Globus pallidus (tissue), 1 donor: ENCODE measurements at regions not wholly inside any gene's neighbourhood (a gene's known extent, or its start where the extent isn't known, plus 50 kb on each side); places are given as distances from the start of the nearest gene placed in this dataset.
A peak's percentile ranks its signal among the peaks of the same experiment; 100 is the strongest.

ENCODE experiments used
- DNase-seq: peaks from one replicate; pipeline ENCODE4 v3.0.0-alpha.2; 2015; ENCODE audit warnings: low spot score

DNA sequence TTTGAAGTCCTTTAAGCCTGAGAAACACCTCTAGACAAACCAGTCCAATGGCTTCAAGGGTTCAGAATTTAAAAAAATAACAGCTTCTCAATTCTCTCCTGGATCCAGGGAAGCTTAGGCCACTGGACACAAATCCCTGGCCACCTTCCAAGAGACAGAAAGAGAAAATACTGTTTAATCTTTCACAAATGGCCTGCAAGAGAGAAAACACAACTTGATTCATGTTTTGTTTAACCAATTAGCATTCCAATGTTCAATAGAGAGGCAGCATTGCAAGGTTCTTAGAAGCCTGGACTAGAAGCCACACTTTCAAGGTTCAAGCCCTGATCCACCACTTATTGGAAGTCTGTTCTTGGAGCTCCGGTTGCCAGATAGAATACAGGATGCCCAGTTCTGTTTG is 109.0 kb upstream of the PARD3B start:
- no peak for DNase-seq

- no peak for DNase-seq
Observed at GRCh38 chr2:204437408-204437807, 107.9 kb upstream of the PARD3B start.

DNA sequence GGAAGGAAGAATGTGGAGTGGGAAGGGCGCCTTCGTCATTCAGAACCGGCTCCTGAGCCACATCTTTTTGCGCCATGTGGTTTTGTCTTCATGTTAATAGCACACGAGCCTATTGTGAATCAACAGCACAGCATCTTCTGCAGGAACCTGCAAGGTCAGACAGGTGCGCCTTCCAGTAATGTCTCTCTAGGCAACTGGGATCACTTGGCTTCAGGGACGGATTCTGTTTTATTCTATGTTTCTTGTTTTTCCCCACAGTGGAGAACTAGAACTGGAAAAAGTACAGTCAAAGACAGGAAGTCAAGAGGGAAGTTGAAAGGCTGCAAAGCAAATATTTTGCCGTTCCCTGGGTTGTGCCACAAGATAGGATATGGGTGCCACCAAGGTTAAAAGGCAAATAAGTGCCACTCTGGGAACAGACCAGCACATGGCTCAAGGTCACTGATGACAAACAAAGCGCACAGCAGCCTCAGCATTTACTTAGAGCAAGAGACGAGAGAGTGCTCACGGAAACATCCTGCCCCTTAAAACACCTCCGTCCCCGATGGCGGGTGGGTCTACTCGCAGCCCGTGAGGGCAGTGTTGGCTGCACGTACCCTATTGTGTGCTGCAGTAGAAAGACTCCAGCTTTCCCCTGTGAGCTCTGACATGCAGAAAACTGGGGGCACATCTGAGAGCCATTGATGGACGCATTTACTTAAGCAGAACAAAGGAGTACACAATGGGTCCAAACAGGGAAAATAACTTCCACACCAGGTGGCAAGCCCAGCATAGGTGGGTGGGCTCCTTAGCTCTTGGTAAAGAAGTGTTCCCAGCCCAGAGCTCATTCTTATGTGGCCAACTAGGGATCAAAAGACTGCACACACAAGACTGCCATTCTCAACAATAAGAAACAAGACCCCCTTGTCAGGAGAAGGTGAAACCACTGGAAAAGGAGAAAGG is 107.2 kb upstream of the PARD3B start:
- DNase-seq, result no peak

- no peak for DNase-seq
Observed at GRCh38 chr2:204441316-204441715, 104.0 kb upstream of the PARD3B start.

DNA sequence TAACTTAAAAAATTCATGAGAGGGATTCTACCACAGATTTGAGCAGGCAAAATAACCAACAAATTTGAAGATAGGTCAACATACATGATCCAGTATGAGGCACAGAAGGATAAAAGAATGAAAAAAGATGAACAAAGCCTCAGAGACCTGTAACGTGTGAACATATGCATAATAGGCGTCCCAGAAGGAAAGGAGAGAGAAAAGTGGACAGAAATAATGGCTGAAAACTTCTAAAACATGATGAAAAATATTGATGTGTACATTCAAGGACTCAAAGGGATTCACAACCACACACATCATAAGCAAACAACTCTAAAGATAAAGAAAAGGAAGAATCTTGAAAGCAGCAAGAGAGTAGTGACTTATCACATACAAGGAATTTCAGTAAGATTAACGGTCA is 100.1 kb upstream of the PARD3B start:
- DNase-seq, result no peak

- no peak for DNase-seq
Observed at GRCh38 chr2:204447722-204448121, 97.6 kb upstream of the PARD3B start.

- peak; percentile 10 for DNase-seq
Observed at GRCh38 chr2:204449977-204450376, 95.3 kb upstream of the PARD3B start.

DNA sequence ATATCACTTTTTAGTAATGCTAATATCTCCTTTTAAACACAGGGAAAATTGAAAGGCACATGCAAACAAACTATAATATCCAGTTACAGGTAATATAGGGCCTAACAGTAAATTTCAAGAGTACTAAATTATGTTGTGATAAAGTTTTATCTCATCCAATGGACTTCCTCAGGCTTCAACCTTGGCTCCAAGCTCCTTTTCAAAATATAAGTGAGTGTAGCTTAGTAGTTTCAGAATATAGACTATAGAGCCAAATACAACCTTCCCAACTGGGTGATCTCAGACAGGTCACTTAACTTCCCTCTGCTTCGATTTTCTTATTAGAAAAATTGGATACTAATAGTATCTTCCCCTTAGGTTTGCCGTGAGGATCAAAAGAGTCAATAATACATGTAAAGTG is 93.5 kb upstream of the PARD3B start:
- DNase-seq, result no peak

GRCh38 chr2:204452464-204453023 is 92.7 kb upstream of the PARD3B start:
- DNase-seq, result peak; percentile 19

GRCh38 chr2:204453730-204454167 is 91.5 kb upstream of the PARD3B start:
- no peak for DNase-seq

DNA sequence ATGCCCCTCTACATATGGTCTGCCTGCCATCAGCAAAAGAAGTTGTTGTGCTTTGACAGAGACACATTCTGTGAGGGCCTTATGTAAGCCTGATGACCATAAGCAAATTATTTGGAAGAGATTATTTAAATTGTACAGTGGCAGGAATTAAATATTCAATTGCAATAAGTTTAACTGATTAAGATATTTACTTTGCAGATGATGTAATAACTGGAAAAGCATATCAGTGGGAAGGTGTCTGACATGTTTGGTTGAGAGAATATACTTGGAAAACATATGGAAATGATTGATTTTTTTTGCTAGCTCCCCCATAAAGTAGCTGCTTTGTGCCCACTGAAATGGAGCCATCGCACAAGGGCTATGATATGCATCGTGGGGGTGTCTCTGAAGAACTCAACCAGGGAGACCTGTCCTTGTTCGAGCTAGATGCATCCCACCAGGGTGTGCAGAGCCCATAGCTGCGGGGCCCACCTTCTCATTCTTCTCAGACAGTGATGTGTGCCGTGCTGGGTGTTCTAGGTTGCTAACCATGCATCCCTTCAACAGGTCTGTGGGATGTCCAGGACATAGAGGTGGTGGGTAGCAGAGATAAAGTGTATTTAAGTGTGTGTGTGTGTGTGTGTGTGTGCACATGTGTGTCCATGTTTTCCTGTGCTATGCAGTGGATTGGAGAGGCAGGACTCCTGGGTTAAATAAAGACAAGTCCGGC is 90.4 kb upstream of the PARD3B start:
- DNase-seq, result no peak

- DNase-seq, result no peak
Observed at GRCh38 chr2:204468746-204469429, 76.4 kb upstream of the PARD3B start.

DNA sequence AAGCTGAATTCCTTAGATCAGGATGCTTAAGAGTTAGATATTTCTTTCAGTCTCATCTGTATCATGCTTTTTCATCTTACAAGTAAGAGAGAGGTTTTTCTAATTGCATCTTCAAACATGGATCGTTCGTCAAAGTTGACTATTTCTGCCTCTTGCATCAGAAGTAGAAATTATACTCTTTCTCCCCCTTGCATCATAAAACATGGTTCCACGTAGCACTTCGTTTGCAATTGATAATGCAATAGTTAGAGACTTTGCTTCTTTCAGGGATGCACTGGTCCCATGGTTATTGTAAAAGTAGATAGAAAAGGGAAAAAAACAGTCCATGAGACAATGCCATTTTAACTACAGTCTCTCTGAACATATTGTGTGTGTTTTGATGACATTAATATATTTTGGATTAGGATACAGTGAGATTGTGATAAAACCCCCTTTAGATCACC is 75.1 kb upstream of the PARD3B start:
- no peak for DNase-seq

DNA sequence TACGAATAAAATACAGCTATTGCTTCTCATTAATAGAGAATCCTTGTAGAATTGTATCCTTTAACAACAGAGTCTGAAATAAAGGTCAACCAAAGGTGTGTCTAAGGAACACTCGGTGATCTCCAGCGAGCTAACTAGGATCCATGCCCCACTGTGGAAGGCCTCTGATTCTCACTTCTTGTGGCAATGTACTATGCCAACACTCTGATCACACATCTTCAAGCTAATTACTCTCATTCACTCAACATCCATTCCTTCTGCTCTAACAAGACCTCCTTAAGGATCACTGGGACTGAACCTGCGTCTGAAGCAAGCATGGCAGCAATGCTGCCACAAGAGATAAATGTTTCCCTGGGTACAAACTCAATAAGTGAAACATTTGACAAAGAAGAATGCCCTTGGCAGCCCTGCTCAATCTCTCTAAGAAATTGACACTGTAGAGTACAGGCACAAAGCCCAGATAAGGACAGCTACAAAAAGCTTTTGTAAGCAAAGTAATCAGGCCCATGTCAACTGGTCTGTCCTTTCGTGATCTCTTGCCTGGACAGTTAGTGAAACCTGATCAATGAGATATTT is 74.6 kb upstream of the PARD3B start:
- no peak for DNase-seq

DNA sequence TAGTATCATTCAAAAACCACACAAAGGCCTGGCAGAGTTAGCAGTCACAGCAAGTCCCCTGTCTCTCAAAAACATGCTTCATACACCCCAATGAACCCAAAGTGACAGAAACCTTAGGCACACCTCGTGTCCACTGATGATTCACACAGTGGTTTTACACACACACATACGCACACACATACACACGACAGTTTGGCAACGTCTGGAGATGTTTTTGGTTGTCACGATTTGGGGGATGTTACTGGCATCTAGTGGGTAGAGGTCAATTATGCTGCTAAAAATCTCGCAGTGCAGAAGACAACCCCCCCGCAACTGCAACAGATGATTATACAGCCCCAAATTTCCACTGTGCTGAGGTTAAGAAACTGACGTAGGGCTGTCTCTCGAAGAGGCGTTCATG is 72.9 kb upstream of the PARD3B start:
- DNase-seq, result no peak

DNA sequence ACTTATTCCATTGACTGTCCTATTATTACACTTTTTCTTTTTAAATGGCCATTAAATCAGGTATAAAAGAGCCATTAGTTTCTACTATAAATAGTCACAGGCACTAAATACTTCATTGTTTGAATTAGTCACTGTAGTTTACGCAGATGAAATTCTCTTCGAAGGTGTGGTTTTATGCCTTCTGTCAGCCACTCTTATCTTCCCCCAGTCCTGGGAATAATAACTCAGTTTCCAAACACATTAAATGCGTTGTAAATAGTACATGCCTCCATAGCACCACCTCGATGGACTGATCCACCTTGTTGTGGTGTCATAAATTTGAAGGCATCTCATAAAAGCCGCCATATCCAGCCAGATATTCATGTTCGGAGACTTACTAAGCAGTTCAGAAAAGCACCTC is 72.1 kb upstream of the PARD3B start:
- DNase-seq, result no peak

- DNase-seq, result no peak
Observed at GRCh38 chr2:204475399-204475798, 69.9 kb upstream of the PARD3B start.

- no peak for DNase-seq
Observed at GRCh38 chr2:204477358-204477950, 67.8 kb upstream of the PARD3B start.

DNA sequence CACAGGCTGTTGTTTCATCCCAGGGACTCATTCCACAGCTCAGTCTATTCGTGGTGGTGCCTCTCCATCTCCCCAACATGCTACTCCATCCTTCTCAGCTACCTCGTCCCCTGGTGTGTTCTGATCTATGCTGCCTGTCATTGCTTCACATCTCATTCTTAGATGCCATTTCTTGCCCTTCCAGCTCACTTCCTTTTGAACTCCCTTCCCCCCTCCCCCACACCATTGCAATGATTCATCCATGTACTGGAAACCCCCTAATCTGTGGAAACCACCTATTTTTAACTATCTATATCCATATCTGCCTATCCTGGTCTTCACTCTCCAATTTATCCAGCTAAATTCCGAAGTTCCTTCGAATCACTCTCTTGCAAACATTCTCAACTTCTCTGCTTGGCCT is 65.7 kb upstream of the PARD3B start:
- DNase-seq, result no peak

DNA sequence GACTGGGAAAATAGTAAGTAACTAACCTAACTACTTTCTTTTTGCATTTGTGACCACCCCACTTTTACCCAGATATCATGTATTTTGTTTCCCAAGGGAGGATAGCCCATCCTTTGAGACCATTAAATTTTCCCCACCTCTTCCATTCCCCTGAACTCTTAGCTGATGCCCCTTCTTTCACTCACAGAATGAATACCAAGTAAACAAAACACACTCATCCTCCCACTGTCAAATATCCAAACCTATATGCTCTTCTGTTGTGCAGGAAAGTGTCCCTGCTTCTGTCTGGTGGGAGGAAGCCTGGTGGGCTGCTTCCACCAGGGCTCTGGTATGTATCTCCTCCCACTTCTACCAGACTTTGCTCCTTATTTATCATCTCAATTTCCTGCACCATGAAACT is 64.6 kb upstream of the PARD3B start:
- no peak for DNase-seq

DNA sequence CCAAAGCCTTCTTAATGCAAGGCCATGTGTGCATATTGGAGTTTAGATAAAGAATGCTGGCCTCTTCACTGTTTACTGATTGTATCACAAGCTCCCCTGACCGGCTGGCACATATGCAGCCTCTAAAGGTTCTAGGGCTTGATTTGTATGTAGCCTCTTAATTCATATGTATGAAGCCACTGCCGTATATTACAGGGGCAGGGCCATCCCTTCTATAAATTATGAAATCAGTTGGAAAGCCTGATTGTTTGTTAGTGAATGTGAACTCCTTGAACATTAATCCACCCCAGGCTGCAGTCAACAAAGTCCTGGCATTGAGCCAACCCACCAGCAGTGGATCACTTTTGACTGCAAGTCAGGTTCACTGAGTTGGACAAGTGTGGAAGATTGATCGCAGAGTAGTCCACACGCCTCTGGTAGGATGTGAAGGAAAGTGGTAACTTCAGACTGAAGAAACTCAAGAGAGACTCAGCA is 61.6 kb upstream of the PARD3B start:
- no peak for DNase-seq
